ENCODE measurements at regions not wholly inside any gene's neighbourhood (a gene's known extent, or its start where the extent isn't known, plus 50 kb on each side); places are given as distances from the start of the nearest gene placed in this dataset.
"Not testable (repeated sequence)": the region's sequence is repeated elsewhere in the genome, so short reads cannot be mapped to it uniquely, and the experiment has no call there.

- POLR2A ChIA-PET: no interaction called here
- ATAC-seq (no peak), DNase-seq (ENCODE audit: low spot score) (no peak)
- Mint-ChIP-seq H3K27me3 (ENCODE audit: low read depth) (no peaks in the 10 kb centered on the region; the same call in 1 of the 2 replicates), H3K9me3 (peaks cover 66% of the 10 kb centered on the region), H3K27ac (no peak overlapping the region), H3K4me3 (no peak overlapping the region), H3K4me1 (no peaks in the 10 kb centered on the region), H3K36me3 (peaks cover 32% of the 10 kb centered on the region)
- TF ChIP-seq STAT6 (CRISPR knock-in tag; conservative IDR thresholded peaks at IDR 0.05; ENCODE audit: low read depth) (no peak), PRRX2 (CRISPR knock-in tag; IDR thresholded peaks at IDR 0.05) (no peak), ZBTB21 (CRISPR knock-in tag; IDR thresholded peaks at IDR 0.05; ENCODE audit: borderline replicate concordance) (no peak), JAZF1 (CRISPR knock-in tag; IDR thresholded peaks at IDR 0.05) (no peak), FOXK1 (CRISPR knock-in tag; IDR thresholded peaks at IDR 0.05) (no peak), NFE2L1 (CRISPR knock-in tag; IDR thresholded peaks at IDR 0.05) (no peak), OVOL2 (CRISPR knock-in tag; IDR thresholded peaks at IDR 0.05; ENCODE audit: borderline replicate concordance) (no peak)
- CTCF ChIA-PET: no interaction called here
Measured at GRCh38 chr15:45873781-45874180, 239.0 kb downstream of the SQOR start.

GRCh38 chr15:45874566-45874965 is 239.7 kb downstream of the SQOR start:
- ATAC-seq; H3K4me3 Mint-ChIP-seq; DNase-seq (ENCODE audit: low spot score); H3K27me3 Mint-ChIP-seq (ENCODE audit: low read depth); H3K27ac Mint-ChIP-seq; POLR2A ChIA-PET; CTCF ChIA-PET; H3K4me1 Mint-ChIP-seq: not testable (repeated sequence)
- H3K36me3 Mint-ChIP-seq: peaks cover 32% of the 10 kb centered on the region
- H3K9me3 Mint-ChIP-seq: peaks cover 69% of the 10 kb centered on the region

GRCh38 chr15:45884289-45884688 is 249.5 kb downstream of the SQOR start:
- Mint-ChIP-seq H3K9me3 (peaks cover 28% of the 10 kb centered on the region), H3K4me3 (no peak overlapping the region), H3K27me3 (ENCODE audit: low read depth) (no peaks in the 10 kb centered on the region), H3K36me3 (peaks cover 13% of the 10 kb centered on the region), H3K27ac (no peak overlapping the region), H3K4me1 (no peaks in the 10 kb centered on the region)
- TF ChIP-seq ZBTB21 (CRISPR knock-in tag; IDR thresholded peaks at IDR 0.05; ENCODE audit: borderline replicate concordance): no peak
- TF ChIP-seq TP53 (CRISPR knock-in tag; IDR thresholded peaks at IDR 0.05): no peak
- TF ChIP-seq E2F5 (CRISPR knock-in tag; IDR thresholded peaks at IDR 0.05): no peak
- TF ChIP-seq SOX15 (CRISPR knock-in tag; IDR thresholded peaks at IDR 0.05): no peak
- TF ChIP-seq NR2C2 (CRISPR knock-in tag; IDR thresholded peaks at IDR 0.05): no peak
- no peak for TF ChIP-seq PRRX2 (CRISPR knock-in tag; IDR thresholded peaks at IDR 0.05)
- no peak for TF ChIP-seq ESRRA (CRISPR knock-in tag; IDR thresholded peaks at IDR 0.05; ENCODE audit: borderline replicate concordance)
- no peak for TF ChIP-seq ETV6 (CRISPR knock-in tag; IDR thresholded peaks at IDR 0.05)
- TF ChIP-seq CDX4 (CRISPR knock-in tag; IDR thresholded peaks at IDR 0.05; ENCODE audit: borderline replicate concordance): no peak
- TF ChIP-seq NFATC4 (CRISPR knock-in tag; IDR thresholded peaks at IDR 0.05): no peak
- no peak for TF ChIP-seq RELA (CRISPR knock-in tag; IDR thresholded peaks at IDR 0.05; ENCODE audit: borderline replicate concordance)
- TF ChIP-seq USF2 (CRISPR knock-in tag; IDR thresholded peaks at IDR 0.05): no peak
- no peak for TF ChIP-seq NR1H2 (CRISPR knock-in tag; IDR thresholded peaks at IDR 0.05)
- no peak for TF ChIP-seq ZNF138 (CRISPR knock-in tag; conservative IDR thresholded peaks at IDR 0.05)
- TF ChIP-seq GRHL2 (CRISPR knock-in tag; IDR thresholded peaks at IDR 0.05; ENCODE audit: insufficient replicate concordance, severe bottlenecking): no peak
- no peak for TF ChIP-seq ZMAT4 (CRISPR knock-in tag; IDR thresholded peaks at IDR 0.05)
- TF ChIP-seq JUN (CRISPR knock-in tag; IDR thresholded peaks at IDR 0.05): no peak
- no peak for TF ChIP-seq JAZF1 (CRISPR knock-in tag; IDR thresholded peaks at IDR 0.05)
- ChIA-PET CTCF (interaction anchor here (1.0 kb wide), 1 partner anchor 88 kb away, joined by 3 read pairs; no protein-coding TSS in a partner anchor), POLR2A (no interaction called here)
- ATAC-seq (no peak), DNase-seq (ENCODE audit: low spot score) (no peak)

Measured in WTC11 (cell line).